GM18873 (cell line): ENCODE measurements at regions not wholly inside any gene's neighbourhood (a gene's known extent, or its start where the extent isn't known, plus 50 kb on each side); places are given as distances from the start of the nearest gene placed in this dataset.
"Not testable (repeated sequence)": the region's sequence is repeated elsewhere in the genome, so short reads cannot be mapped to it uniquely, and the experiment has no call there.

Source experiments
- ATAC-seq: cut with Tn5 transposase; IDR thresholded peaks from one replicate; pipeline ENCODE4 v1.9.1; 2021; ENCODE audit warnings: mild to moderate bottlenecking, moderate library complexity, moderate number of reproducible peaks; ENCODE audit not compliant: unreplicated experiment, low FRiP score

DNA sequence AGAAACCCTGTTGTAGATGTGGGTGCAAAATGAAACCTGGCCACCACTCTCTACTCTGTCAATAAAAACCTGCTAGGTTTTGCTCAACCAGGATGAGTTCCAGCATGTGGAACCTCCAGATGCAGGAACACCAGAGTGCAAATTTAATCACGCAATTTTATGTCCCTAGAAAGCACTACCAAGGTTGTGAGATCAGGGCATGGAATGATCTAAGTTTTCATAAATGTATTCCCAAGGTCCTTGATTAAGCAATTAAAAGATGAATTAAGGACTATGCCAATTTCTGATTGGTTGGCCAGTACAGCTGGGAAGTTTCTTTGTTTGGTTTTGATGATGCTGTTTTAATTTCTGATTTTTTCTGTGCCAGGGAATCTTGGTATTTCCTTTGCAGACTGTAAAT lies 179.2 kb downstream of the KCNS3 start:
- ATAC-seq = no peak

DNA sequence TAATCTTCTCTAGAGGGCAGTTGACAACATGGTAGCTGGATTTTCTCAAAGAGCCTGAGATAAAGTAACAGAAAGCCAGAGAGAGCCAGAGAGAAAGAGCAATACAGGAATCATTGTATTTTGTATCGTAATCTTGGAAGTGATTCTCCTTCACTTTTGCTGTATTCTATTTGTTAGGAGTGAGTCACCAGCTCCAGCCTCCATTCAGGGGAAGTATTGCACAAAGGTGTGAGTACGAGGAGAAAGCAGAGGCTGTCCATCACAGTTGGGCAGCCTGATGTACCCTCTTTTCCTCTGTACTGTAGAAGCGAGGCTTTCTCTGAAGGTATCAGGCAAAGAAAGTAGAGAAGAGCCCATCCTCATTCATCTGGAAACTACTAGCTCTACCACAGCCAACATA lies 176.8 kb downstream of the KCNS3 start:
- no peak for ATAC-seq

DNA sequence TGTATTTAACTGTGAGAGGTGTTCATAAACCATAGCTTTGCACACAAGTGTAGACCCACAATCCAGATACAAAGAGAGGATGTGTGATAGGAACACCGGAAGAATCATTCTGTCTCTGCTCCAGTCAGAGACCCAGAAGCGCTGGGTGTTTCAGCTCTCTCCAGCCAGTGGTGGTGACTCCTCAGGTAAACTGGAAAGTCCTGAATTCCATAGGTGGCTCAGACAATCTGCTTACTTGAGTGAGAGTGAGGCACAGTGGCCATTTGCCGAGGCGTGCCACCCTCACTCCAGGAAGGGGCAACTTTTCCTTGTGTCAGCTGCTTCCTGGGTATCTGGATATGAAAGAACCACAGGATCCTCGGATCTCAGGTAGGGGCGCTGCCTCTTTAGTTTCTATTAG lies 171.5 kb downstream of the KCNS3 start:
- no peak for ATAC-seq

DNA sequence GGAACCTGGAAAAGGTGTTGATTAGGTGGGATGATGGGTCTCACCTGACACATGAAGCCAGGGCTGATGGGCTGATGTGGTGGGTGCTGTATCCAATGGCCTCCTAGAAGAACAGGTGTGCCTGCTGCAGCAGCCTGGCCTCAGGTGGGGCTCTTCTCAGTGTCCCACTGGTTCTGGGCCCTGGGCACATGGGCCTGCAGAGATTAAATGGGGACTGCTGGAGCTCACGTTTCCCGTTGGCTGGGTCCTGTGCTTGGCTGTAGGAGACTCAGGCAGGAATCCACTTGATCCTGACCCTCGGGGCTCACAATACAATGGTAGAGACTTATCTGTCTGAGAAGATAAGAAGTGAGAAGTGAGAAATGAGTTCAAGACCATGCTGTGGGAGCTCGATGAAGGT lies 170.9 kb downstream of the KCNS3 start:
- ATAC-seq = no peak

DNA sequence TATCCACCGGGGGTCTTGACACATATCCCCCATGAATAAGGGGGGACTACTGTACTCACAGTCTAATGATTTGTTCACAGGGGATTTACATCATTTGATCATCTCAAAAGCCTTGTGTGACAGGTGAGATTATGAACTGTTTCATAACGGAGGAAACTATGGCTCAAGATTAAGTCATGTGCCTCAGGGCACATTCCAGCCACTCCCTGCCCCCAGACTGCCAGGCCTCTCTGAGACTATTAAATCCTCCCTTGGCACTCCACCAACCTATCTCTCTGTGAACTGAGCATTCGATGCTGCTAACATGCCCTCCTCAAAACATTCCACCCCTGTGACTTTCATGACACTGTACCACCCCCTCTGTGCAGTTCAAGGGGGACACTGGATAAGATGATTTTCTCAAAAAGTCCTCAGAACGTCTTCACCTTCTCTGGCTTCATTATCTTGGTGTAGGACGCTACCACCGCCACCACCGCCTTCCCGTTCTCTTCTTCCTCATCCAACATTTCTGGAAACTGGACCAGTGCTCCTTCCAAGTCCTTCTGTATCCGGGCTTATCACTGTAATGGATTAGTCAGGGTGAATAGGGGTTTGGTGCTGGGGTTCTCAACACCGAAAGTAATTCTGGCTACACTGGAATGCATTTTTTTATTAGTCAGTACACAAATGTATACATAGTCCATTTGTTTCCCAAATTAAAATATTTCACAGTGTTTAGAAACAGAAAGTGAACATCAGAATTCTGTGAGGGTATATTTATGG lies 169.6 kb downstream of the KCNS3 start:
- no peak for ATAC-seq

DNA sequence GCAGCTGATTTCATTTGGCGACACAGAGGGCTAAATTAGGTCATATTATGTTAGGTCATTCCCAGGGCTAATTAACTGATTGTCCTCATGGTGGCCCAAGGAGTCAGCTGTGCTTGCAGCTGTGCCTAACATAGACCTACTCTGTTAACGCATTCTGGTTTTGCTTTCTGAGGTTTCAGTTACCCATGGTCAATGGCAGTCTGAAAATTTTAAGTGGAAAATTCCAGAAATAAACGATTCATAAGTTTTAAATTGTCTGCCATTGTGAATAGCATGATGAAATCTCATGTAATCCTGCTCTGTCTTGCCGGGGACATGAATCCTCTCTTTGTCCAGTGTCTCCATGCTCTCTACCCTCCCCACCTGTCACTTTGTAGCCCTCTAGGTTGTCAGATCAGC lies 168.7 kb downstream of the KCNS3 start:
- no peak for ATAC-seq

DNA sequence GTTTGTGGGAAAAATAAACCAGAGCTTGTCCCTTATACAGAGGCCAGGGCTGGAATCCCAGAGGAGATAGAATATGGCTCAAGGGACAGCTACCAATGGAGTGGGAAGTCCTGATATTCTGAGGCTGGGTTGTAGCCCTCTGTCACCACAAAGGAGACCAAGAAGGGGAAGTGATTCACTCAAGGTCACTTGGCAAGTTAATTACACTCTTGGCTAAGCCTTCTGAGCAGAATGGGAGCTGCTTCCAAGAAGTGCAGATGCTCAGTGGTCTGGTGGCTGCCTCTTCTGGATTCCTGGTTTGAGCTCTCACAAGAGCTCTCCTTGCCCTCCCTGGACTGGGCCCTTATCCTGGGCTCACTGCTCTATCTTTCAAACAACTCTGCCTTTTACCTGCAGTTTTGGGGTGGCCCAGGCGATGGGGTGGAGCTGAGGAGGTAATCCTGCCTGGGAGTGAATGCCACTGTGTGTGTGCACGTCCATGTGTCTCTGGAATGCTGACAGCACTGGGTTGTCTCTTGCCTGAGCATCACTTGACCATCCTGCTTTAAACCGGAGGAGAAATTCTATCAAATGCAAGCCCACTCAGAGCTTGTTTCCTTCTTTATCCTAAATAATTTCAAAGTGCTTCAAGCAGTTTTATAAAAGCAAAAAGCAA lies 168.2 kb downstream of the KCNS3 start:
- ATAC-seq = no peak

DNA sequence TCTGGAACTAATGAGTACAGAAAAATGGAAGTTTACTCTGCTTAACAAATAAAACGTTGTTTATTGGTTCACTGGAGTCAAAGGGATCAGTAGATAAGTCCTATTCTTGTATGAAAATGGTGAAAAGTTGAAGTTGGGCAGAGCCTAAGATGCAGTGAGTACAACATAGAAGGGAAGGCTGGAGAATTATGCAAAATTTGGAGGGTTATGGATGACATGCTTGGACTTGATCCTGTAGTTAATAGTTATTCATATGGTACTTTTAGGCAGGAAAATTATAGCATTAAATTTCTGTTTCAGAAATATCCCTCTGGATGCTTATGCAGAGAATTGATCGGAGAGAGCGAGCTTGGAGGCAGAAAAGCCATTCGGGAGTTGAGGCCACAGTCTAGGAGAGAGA lies 167.6 kb downstream of the KCNS3 start:
- no peak for ATAC-seq

DNA sequence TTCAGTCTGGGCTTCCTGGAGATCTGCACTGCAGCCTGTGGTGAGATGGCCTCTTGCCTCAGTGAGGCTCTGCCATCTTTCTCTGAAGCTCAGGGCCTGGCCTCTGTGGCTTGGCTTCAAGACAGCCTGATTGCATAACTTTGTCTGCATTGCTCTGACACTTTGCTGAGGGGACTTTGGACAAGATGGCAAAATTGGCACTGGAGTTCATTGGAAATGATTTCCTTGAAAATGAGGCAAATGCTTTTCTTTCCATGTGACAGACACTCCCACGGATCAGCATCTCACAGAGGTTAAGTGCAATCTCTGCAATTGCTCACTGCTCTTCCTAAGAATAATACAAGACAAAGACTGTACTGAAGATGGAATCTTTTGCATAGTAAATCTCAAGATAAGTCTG lies 166.8 kb downstream of the KCNS3 start:
- ATAC-seq = no peak

DNA sequence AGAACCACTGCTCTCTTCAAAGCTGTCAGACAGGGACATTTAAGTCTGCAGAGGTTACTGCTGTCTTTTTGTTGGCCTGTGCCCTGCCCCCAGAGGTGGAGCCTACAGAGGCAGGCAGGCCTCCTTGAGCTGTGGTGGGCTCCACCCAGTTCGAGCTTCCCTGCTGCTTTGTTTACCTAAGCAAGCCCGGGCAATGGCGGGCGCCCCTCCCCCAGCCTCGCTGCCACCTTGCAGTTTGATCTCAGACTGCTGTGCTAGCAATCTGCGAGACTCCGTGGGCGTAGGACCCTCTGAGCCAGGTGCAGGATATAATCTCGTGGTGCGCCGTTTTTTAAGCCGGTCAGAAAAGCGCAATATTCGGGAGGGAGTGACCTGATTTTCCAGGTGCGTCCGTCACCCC lies 138.9 kb downstream of the KCNS3 start:
- not testable (repeated sequence) for ATAC-seq

DNA sequence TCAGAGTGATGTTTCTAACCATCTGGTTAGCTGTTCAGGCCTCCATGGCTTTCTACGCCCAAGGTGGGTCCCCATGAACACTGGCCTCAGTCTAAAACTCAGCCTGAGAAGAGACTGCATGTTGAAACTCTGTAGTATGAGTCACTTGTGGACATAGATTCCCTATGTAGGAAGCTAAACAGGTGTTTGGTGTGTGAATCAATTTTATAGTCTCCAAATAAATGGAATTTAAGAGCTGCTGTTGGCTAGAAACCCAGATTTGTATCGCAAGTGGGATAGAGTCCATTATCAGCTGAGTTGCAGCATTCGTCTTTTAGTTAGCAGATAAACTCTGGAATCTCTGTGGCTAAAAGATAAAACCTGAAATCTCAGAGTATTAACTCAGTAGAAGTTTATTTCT lies 131.4 kb downstream of the KCNS3 start:
- ATAC-seq = no peak

DNA sequence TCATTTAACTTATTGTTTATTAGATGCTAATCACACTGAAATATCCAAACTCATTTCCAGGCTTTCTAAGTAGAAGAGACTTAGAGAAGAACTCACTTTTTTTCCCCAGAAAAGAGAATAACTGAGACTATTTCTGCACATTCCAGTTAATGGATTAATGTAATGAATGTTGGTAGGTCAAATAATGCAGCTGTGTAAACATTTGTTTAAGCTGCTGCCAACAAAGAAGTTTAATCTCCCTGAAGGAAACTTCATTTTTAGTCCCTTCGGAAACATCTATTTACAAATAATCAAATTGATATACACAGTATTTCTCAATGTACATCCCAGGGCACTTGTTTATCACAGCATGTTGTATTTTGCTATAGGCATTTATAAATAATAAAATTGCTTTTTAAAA lies 126.9 kb downstream of the KCNS3 start:
- ATAC-seq = no peak

DNA sequence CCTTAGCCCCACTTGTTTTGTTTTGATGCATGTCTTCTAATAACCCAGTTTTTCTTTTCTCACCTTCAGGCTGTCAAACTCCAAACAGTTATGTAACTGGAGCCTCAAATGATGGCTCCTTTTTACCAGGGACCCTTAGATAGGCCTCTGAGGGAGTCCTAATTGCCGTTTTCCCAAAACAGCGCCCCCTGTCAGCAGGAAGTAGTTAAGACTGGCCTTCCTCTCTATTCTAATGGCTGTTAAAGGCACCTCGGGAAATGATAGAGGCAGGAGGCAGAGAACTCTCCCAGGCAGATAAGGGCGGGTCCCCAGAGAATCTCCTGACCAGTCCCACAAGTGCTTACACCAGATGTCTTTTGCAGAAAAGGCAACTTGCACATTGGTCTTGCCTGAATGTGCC lies 123.2 kb downstream of the KCNS3 start:
- no peak for ATAC-seq

DNA sequence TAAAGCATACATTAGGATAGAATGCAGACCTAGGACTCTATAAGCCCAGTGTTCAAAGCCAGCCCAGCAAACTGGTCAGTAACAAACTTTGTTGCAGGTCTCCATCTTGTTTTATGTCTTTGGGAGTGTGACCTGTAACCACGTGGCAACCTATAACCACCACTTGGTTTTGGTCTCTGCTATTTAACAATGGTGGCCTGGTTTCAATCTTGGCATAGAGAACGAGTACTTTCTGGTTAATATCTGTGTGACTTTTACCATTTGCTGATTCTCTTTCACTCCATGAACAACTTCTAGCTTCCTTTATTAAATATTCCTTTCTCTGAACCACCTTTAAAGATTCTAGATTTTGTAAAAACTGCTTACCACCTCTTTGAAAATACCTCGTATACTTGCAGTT lies 118.5 kb downstream of the KCNS3 start:
- no peak for ATAC-seq

DNA sequence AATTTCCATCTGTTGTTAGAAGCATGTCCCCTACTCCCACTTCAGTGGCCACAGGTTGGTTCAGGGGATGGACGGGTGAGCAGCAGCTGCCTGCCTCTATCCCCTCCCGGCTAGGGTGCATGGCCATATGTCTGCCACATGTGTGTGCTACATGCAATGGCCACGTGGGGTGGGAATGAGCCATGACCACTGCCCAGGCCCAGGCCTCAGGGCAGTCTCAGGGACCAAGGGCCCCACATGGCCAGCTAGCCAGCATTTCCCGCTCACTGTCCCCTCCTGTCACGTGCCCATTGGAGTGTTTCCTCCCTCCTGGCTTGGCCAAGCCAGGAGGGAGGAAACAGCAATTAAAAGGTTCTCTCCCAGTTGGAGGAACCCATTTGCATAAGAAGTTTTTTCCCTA lies 117.1 kb downstream of the KCNS3 start:
- ATAC-seq = no peak
